BE2C (cell line): ENCODE measurements at regions not wholly inside any gene's neighbourhood (a gene's known extent, or its start where the extent isn't known, plus 50 kb on each side); places are given as distances from the start of the nearest gene placed in this dataset.
A peak's percentile ranks its signal among the peaks of the same experiment; 100 is the strongest.
"Not testable (repeated sequence)": the region's sequence is repeated elsewhere in the genome, so short reads cannot be mapped to it uniquely, and the experiment has no call there.

Source experiments
- DNase-seq: peaks from one replicate; pipeline ENCODE4 v3.0.0-alpha.2; 2020
- H3K27me3 ChIP-seq: fragments of 250-450 bp; sonication (Bioruptor Pico); 2 replicates; pipeline ENCODE4 v1.5.1; 2020; ENCODE audit warnings: mild to moderate bottlenecking
- H3K36me3 ChIP-seq: fragments of 250-450 bp; sonication (Bioruptor Pico); 2 replicates; pipeline ENCODE4 v1.5.1; 2020; ENCODE audit warnings: mild to moderate bottlenecking
- H3K4me1 ChIP-seq: fragments of 250-450 bp; sonication (Bioruptor Pico); 2 replicates; pipeline ENCODE4 v1.5.1; 2020
- H3K4me3 ChIP-seq: 2 replicates; pipeline ENCODE4 v1.5.1; 2011; ENCODE audit warnings: low read depth, low read length
- H3K9me3 ChIP-seq: fragments of 250-450 bp; sonication (Bioruptor Pico); 2 replicates; pipeline ENCODE4 v1.5.1; 2020
- CTCF ChIP-seq: IDR thresholded peaks from 2 replicates; pipeline ENCODE4 v1.5.1; 2012; ENCODE audit warnings: mild to moderate bottlenecking, low read depth, low read length

- H3K27me3 ChIP-seq = no peaks in the 10 kb centered on the region
- no peak overlapping the region for H3K4me3 ChIP-seq
- TF ChIP-seq CTCF = no peak
- H3K36me3 ChIP-seq = no peaks in the 10 kb centered on the region
- DNase-seq = no peak
- no peaks in the 10 kb centered on the region; the same call in 1 of the 2 replicates for H3K9me3 ChIP-seq
- H3K4me1 ChIP-seq = peaks cover 18% of the 10 kb centered on the region
Measured at GRCh38 chr3:78253860-78254259, 1214.0 kb downstream of the ROBO2 start.

- Histone ChIP-seq H3K27me3 (no peaks in the 10 kb centered on the region), H3K4me3 (no peak overlapping the region), H3K4me1 (peaks cover 18% of the 10 kb centered on the region), H3K36me3 (no peaks in the 10 kb centered on the region), H3K9me3 (no peaks in the 10 kb centered on the region; the same call in 1 of the 2 replicates)
- 0 out of 2 replicates have a peak, but pooled peaks have one; percentile 15 for TF ChIP-seq CTCF
- DNase-seq = peak; percentile 36
Measured at GRCh38 chr3:78255403-78255802, 1215.5 kb downstream of the ROBO2 start.

GRCh38 chr3:78256123-78256522, 1216.2 kb downstream of the ROBO2 start:
- no peaks in the 10 kb centered on the region for H3K9me3 ChIP-seq
- TF ChIP-seq CTCF = no peak
- H3K27me3 ChIP-seq = no peaks in the 10 kb centered on the region
- no peak for DNase-seq
- H3K36me3 ChIP-seq = no peaks in the 10 kb centered on the region
- peaks cover 18% of the 10 kb centered on the region for H3K4me1 ChIP-seq
- H3K4me3 ChIP-seq = no peak overlapping the region

- DNase-seq = no peak
- TF ChIP-seq CTCF = no peak
- H3K27me3 ChIP-seq = no peaks in the 10 kb centered on the region
- H3K4me3 ChIP-seq = no peak overlapping the region
- H3K4me1 ChIP-seq = peaks cover 18% of the 10 kb centered on the region
- H3K36me3 ChIP-seq = no peaks in the 10 kb centered on the region
- no peaks in the 10 kb centered on the region for H3K9me3 ChIP-seq
Measured at GRCh38 chr3:78257951-78258530, 1218.1 kb downstream of the ROBO2 start.

GRCh38 chr3:78258798-78259197, 1218.9 kb downstream of the ROBO2 start:
- TF ChIP-seq CTCF = no peak
- Histone ChIP-seq H3K4me3 (no peak overlapping the region), H3K9me3 (no peaks in the 10 kb centered on the region), H3K27me3 (no peaks in the 10 kb centered on the region), H3K36me3 (no peaks in the 10 kb centered on the region), H3K4me1 (peaks cover 18% of the 10 kb centered on the region)
- DNase-seq = no peak

GRCh38 chr3:78260388-78260787, 1220.5 kb downstream of the ROBO2 start:
- peaks cover 15% of the 10 kb centered on the region for H3K4me1 ChIP-seq
- no peak overlapping the region for H3K4me3 ChIP-seq
- no peak for TF ChIP-seq CTCF

GRCh38 chr3:78266550-78266949, 1226.7 kb downstream of the ROBO2 start:
- H3K4me3 ChIP-seq, H3K4me1 ChIP-seq, H3K27me3 ChIP-seq, H3K36me3 ChIP-seq, H3K9me3 ChIP-seq: not testable (repeated sequence)
- peak; percentile 34 for DNase-seq

More at GRCh38 chr3:78260388-78260787, 1220.5 kb downstream of the ROBO2 start:
- no peak for DNase-seq
- Histone ChIP-seq H3K9me3 (no peaks in the 10 kb centered on the region), H3K36me3 (no peaks in the 10 kb centered on the region), H3K27me3 (no peaks in the 10 kb centered on the region)
